ENCODE measurements at regions not wholly inside any gene's neighbourhood (a gene's known extent, or its start where the extent isn't known, plus 50 kb on each side); places are given as distances from the start of the nearest gene placed in this dataset.

GRCh38 chr12:124717318-124717717, 146.3 kb downstream of the SCARB1 start:
- Histone ChIP-seq H3K4me1 (ENCODE audit: control insufficient read depth in 2 of 3, insufficient read depth in 2 of 3, low read depth in 1 of 3, low read length in 3 of 3) (peaks cover 0 to 18% (median 17%) of the 10 kb centered on the region in 3 donors), H3K27ac (ENCODE audit: low read depth in 2 of 2, low read length in 2 of 2) (no peak overlapping the region), H3K27me3 (ENCODE audit: control insufficient read depth, insufficient read depth, low read length) (no peaks in the 10 kb centered on the region), H3K36me3 (ENCODE audit: control insufficient read depth in 2 of 3, insufficient read depth in 3 of 3, low read length in 3 of 3) (no peaks in the 10 kb centered on the region), H3K4me3 (ENCODE audit: low read length in 3 of 3) (no peak overlapping the region), H3K9ac (ENCODE audit: low read length in 3 of 3) (no peak overlapping the region), H3K9me3 (ENCODE audit: control insufficient read depth in 2 of 3, insufficient read depth in 1 of 3, low read length in 3 of 3) (no peaks in the 10 kb centered on the region)
- FAIRE-seq (no peak), DNase-seq (no peak)
- TF ChIP-seq CTCF (IDR thresholded peaks at IDR 0.05; ENCODE audit: borderline replicate concordance, extremely low read depth, insufficient read depth): no peak
- intact Hi-C loops (cut with DNase I): no loop called here

- H3K4me3 ChIP-seq (ENCODE audit: low read length in 3 of 3): no peak overlapping the region
- H3K4me1 ChIP-seq (ENCODE audit: control insufficient read depth in 2 of 3, insufficient read depth in 2 of 3, low read depth in 1 of 3, low read length in 3 of 3): peaks cover 0 to 18% (median 17%) of the 10 kb centered on the region in 3 donors
- DNase-seq (peak in 1 of 5 donors; percentile 43), FAIRE-seq (no peak)
- H3K27ac ChIP-seq (ENCODE audit: low read depth in 2 of 2, low read length in 2 of 2): no peak overlapping the region
- no peak overlapping the region for H3K9ac ChIP-seq (ENCODE audit: low read length in 3 of 3)
- no peaks in the 10 kb centered on the region for H3K9me3 ChIP-seq (ENCODE audit: control insufficient read depth in 2 of 3, insufficient read depth in 1 of 3, low read length in 3 of 3)
- no peaks in the 10 kb centered on the region for H3K36me3 ChIP-seq (ENCODE audit: control insufficient read depth in 2 of 3, insufficient read depth in 3 of 3, low read length in 3 of 3)
- H3K27me3 ChIP-seq (ENCODE audit: control insufficient read depth, insufficient read depth, low read length): no peaks in the 10 kb centered on the region
- no peak for TF ChIP-seq CTCF (IDR thresholded peaks at IDR 0.05; ENCODE audit: borderline replicate concordance, extremely low read depth, insufficient read depth)
- intact Hi-C loops (cut with DNase I): no loop called here
Measured at GRCh38 chr12:124716208-124717130, 147.2 kb downstream of the SCARB1 start.

GRCh38 chr12:124715121-124715990, 147.9 kb upstream of the NCOR2 start:
- H3K36me3 ChIP-seq (ENCODE audit: control insufficient read depth in 2 of 3, insufficient read depth in 3 of 3, low read length in 3 of 3): no peaks in the 10 kb centered on the region
- H3K9me3 ChIP-seq (ENCODE audit: control insufficient read depth in 2 of 3, insufficient read depth in 1 of 3, low read length in 3 of 3): no peaks in the 10 kb centered on the region
- peaks cover 0 to 15% (median 8%) of the 10 kb centered on the region in 3 donors for H3K4me1 ChIP-seq (ENCODE audit: control insufficient read depth in 2 of 3, insufficient read depth in 2 of 3, low read depth in 1 of 3, low read length in 3 of 3)
- intact Hi-C loops (cut with DNase I): no loop called here
- no peak for TF ChIP-seq CTCF (IDR thresholded peaks at IDR 0.05; ENCODE audit: borderline replicate concordance, extremely low read depth, insufficient read depth)
- no peaks in the 10 kb centered on the region for H3K27me3 ChIP-seq (ENCODE audit: control insufficient read depth, insufficient read depth, low read length)
- H3K27ac ChIP-seq (ENCODE audit: low read depth in 2 of 2, low read length in 2 of 2): no peak overlapping the region
- DNase-seq: peak in 2 of 5 donors; percentile 48 to 62
- H3K4me3 ChIP-seq (ENCODE audit: low read length in 3 of 3): no peak overlapping the region
- no peak overlapping the region for H3K9ac ChIP-seq (ENCODE audit: low read length in 3 of 3)
- FAIRE-seq: no peak

Measured in kidney (tissue), 13 donors.